MM.1S (cell line): ENCODE measurements at regions not wholly inside any gene's neighbourhood (a gene's known extent, or its start where the extent isn't known, plus 50 kb on each side); places are given as distances from the start of the nearest gene placed in this dataset.

Experiments
- DNase-seq: peaks from one replicate; pipeline ENCODE4 v3.0.0-alpha.2; 2015
- H2AFZ ChIP-seq: fragments of 300-600 bp; sonication (generic); 2 replicates; pipeline ENCODE4 v1.6.0; 2016; ENCODE audit warnings: antibody characterized with exemption, low read length
- H3F3A ChIP-seq: fragments of 300-600 bp; sonication (generic); 2 replicates; pipeline ENCODE4 v1.6.1; 2016; ENCODE audit warnings: mild to moderate bottlenecking, antibody characterized with exemption, low read length, moderate library complexity, mixed read lengths; ENCODE audit not compliant: insufficient read depth
- H3K27ac ChIP-seq: fragments of 300-600 bp; sonication (generic); 2 replicates; pipeline ENCODE4 v1.5.1; 2016; ENCODE audit warnings: mild to moderate bottlenecking, low read length
- H3K27me3 ChIP-seq: fragments of 300-600 bp; sonication (generic); replicated peaks from 2 replicates; pipeline ENCODE4 v1.6.0; 2016; ENCODE audit warnings: low read length; ENCODE audit not compliant: insufficient read depth
- H3K36me3 ChIP-seq: fragments of 300-600 bp; sonication (generic); replicated peaks from 2 replicates; pipeline ENCODE4 v1.6.1; 2016; ENCODE audit warnings: mild to moderate bottlenecking, low read length, mixed read lengths; ENCODE audit not compliant: insufficient read depth
- H3K4me1 ChIP-seq: fragments of 300-600 bp; sonication (generic); 2 replicates; pipeline ENCODE4 v1.6.1; 2016; ENCODE audit warnings: low read length, mixed read lengths
- H3K4me2 ChIP-seq: fragments of 300-600 bp; sonication (generic); 2 replicates; pipeline ENCODE4 v1.6.0; 2016; ENCODE audit warnings: low read depth, low read length
- H3K4me3 ChIP-seq: fragments of 300-600 bp; sonication (generic); 2 replicates; pipeline ENCODE4 v1.5.1; 2016; ENCODE audit warnings: low read length, mixed read lengths
- H3K79me2 ChIP-seq: fragments of 300-600 bp; sonication (generic); 2 replicates; pipeline ENCODE4 v1.6.1; 2016; ENCODE audit warnings: mixed run types, low read length, mixed read lengths
- H3K9ac ChIP-seq: fragments of 300-600 bp; sonication (generic); 2 replicates; pipeline ENCODE4 v1.6.1; 2016; ENCODE audit warnings: low read length, mixed read lengths
- H3K9me2 ChIP-seq: fragments of 300-600 bp; sonication (generic); replicated peaks from 2 replicates; pipeline ENCODE4 v1.6.1; 2016; ENCODE audit warnings: mild to moderate bottlenecking, low read length, mixed read lengths; ENCODE audit not compliant: insufficient read depth
- H3K9me3 ChIP-seq: fragments of 300-600 bp; sonication (generic); replicated peaks from 2 replicates; pipeline ENCODE4 v1.6.1; 2016; ENCODE audit warnings: mild to moderate bottlenecking, low read length, mixed read lengths; ENCODE audit not compliant: insufficient read depth
- H4K20me1 ChIP-seq: fragments of 300-600 bp; sonication (generic); 2 replicates; pipeline ENCODE4 v1.6.1; 2016; ENCODE audit warnings: mild to moderate bottlenecking, low read length, moderate library complexity, mixed read lengths; ENCODE audit not compliant: insufficient read depth
- EZH2 ChIP-seq: fragments of 300-600 bp; sonication (generic); optimal IDR thresholded peaks from 2 replicates; pipeline ENCODE3; 2017; ENCODE audit warnings: low read depth, mild to moderate bottlenecking, antibody characterized with exemption, low read length, mixed read lengths
- EZH2phosphoT487 ChIP-seq: fragments of 300-600 bp; sonication (generic); IDR thresholded peaks from 2 replicates; pipeline ENCODE4 v1.6.1; 2018; ENCODE audit warnings: antibody characterized with exemption, low read length
- TF ChIP-seq, protein P1 (sequence below): fragments of 300-600 bp; sonication (generic); IDR thresholded peaks from 2 replicates; pipeline ENCODE4 v1.5.1; 2016; ENCODE audit warnings: antibody characterized with exemption, low read length, mixed read lengths

DNA sequence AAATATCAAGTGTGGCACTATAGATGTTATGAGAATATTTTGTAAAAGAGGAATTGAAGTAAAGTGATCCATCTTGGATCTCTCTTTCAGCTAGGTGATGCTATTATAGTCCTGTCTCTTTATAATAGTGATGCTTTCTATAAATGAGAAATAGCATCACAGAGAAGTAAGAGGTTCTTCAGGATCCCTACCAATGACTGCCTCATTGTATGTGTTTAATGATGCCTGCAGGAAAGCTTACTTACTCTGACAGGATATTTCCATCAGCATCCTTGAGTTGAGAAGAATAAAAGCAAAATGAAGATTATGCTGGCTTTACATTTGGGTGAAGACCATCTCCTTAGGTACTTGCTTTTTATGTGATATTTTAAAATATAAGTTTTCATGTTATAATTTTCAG is 846.0 kb upstream of the LRFN5 start:
- no peaks in the 10 kb centered on the region for H3K4me1 ChIP-seq
- no peaks in the 10 kb centered on the region for H4K20me1 ChIP-seq
- no peak overlapping the region for H3K9ac ChIP-seq
- no peaks in the 10 kb centered on the region for H3K36me3 ChIP-seq
- TF ChIP-seq EZH2 (no peak), EZH2phosphoT487 (no peak)
- TF ChIP-seq, protein P1, sequence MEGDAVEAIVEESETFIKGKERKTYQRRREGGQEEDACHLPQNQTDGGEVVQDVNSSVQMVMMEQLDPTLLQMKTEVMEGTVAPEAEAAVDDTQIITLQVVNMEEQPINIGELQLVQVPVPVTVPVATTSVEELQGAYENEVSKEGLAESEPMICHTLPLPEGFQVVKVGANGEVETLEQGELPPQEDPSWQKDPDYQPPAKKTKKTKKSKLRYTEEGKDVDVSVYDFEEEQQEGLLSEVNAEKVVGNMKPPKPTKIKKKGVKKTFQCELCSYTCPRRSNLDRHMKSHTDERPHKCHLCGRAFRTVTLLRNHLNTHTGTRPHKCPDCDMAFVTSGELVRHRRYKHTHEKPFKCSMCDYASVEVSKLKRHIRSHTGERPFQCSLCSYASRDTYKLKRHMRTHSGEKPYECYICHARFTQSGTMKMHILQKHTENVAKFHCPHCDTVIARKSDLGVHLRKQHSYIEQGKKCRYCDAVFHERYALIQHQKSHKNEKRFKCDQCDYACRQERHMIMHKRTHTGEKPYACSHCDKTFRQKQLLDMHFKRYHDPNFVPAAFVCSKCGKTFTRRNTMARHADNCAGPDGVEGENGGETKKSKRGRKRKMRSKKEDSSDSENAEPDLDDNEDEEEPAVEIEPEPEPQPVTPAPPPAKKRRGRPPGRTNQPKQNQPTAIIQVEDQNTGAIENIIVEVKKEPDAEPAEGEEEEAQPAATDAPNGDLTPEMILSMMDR, result no peak
- no peaks in the 10 kb centered on the region for H3K9me2 ChIP-seq
- H3K4me3 ChIP-seq, result no peak overlapping the region
- no peak overlapping the region for H3K4me2 ChIP-seq
- DNase-seq, result no peak
- no peaks in the 10 kb centered on the region for H3K9me3 ChIP-seq
- H3K27me3 ChIP-seq, result no peaks in the 10 kb centered on the region
- no peaks in the 10 kb centered on the region for H3K79me2 ChIP-seq
- no peak overlapping the region for H2AFZ ChIP-seq
- no peaks in the 10 kb centered on the region for H3F3A ChIP-seq
- no peak overlapping the region for H3K27ac ChIP-seq

DNA sequence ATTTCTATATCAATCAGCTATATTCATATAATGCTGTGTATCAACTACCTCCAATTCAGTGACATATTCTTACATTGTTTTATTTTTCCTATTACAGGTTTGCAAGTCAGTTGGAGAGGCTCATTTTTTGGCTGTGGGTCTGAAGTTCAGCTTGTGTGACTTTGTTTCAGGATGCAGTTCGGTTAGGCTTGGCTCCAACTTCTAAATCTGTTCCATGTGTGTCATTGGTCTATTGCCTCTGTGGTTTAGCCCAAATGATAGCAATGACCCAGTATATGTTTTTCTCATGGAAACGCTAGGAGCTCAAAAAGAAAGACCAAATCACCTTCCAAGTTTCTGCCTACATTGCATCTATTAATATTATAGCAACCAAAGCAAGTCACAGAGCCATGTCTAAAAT is 848.6 kb upstream of the LRFN5 start:
- H3K4me2 ChIP-seq, result no peak overlapping the region
- TF ChIP-seq EZH2phosphoT487 (no peak), EZH2 (no peak)
- TF ChIP-seq, protein P1, result no peak
- no peaks in the 10 kb centered on the region for H3K36me3 ChIP-seq
- H3K9ac ChIP-seq, result no peak overlapping the region
- H3K9me2 ChIP-seq, result no peaks in the 10 kb centered on the region
- no peak overlapping the region for H2AFZ ChIP-seq
- no peaks in the 10 kb centered on the region for H3F3A ChIP-seq
- no peaks in the 10 kb centered on the region for H4K20me1 ChIP-seq
- H3K27ac ChIP-seq, result no peak overlapping the region
- no peaks in the 10 kb centered on the region for H3K9me3 ChIP-seq
- no peak for DNase-seq
- H3K4me1 ChIP-seq, result no peaks in the 10 kb centered on the region
- no peak overlapping the region for H3K4me3 ChIP-seq
- H3K27me3 ChIP-seq, result no peaks in the 10 kb centered on the region
- H3K79me2 ChIP-seq, result no peaks in the 10 kb centered on the region

DNA sequence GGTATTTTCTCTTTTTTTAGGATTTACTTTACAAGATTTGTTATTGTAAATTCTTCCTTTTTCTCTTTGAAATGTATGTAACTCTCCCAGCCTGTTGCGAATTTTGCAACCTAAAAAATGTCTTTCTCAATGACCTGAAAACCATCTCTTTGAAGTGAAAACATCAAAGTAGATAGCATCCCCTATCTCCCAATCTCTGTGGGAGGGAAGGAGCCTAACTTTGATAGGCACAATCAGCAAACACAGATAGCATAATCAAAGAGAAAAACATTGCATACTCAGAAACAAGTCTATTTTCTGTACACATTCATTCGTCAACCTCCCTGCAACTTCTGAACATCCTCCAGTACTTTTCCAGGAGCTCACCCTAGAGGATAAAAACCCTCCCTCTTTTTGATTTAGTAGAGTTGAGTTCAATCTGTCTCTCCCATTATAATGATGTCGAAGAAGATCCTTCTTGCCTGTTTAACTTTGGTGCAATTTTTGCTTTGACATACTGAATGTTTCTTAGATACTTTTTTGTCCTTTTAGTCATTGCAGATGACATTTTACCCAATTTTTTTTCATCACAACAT is 849.2 kb upstream of the LRFN5 start:
- no peaks in the 10 kb centered on the region for H3K9me2 ChIP-seq
- H3K9me3 ChIP-seq, result no peaks in the 10 kb centered on the region
- H3K4me1 ChIP-seq, result no peaks in the 10 kb centered on the region
- no peaks in the 10 kb centered on the region for H3K36me3 ChIP-seq
- H3K4me3 ChIP-seq, result no peak overlapping the region
- no peaks in the 10 kb centered on the region for H3K27me3 ChIP-seq
- no peak overlapping the region for H3K9ac ChIP-seq
- no peaks in the 10 kb centered on the region for H4K20me1 ChIP-seq
- no peaks in the 10 kb centered on the region for H3F3A ChIP-seq
- no peaks in the 10 kb centered on the region for H3K79me2 ChIP-seq
- H3K4me2 ChIP-seq, result no peak overlapping the region
- no peak overlapping the region for H2AFZ ChIP-seq
- no peak for DNase-seq
- no peak for TF ChIP-seq EZH2
- TF ChIP-seq, protein P1, result no peak
- TF ChIP-seq EZH2phosphoT487, result no peak
- no peak overlapping the region for H3K27ac ChIP-seq
